Keratinocyte (primary cell): ENCODE measurements at regions not wholly inside any gene's neighbourhood (a gene's known extent, or its start where the extent isn't known, plus 50 kb on each side); places are given as distances from the start of the nearest gene placed in this dataset.

Experiments
- DNase-seq: peaks from one replicate; pipeline ENCODE4 v3.0.0-alpha.2; 2011; ENCODE audit warnings: low read depth, missing footprints, low spot score
- FAIRE-seq: peaks from 2 replicates; lab custom pipeline; 2011; peaks lifted over from hg19 to GRCh38; lab: Jason Lieb, UNC
- H2AFZ ChIP-seq: 2 replicates; pipeline ENCODE4 v1.6.0; 2012; ENCODE audit warnings: low read length, control low read depth, inconsistent platforms; ENCODE audit not compliant: control insufficient read depth
- H3K27ac ChIP-seq: 2 replicates; pipeline ENCODE4 v1.5.1; 2011; ENCODE audit warnings: low read length; ENCODE audit not compliant: control insufficient read depth, insufficient read depth
- H3K27me3 ChIP-seq: 3 replicates; pipeline ENCODE4 v1.6.0; 2011; ENCODE audit warnings: low read length; ENCODE audit not compliant: control insufficient read depth, insufficient read depth; ENCODE audit errors: extremely low read depth
- H3K36me3 ChIP-seq, 2 experiments: 2 replicates in 1 of 2; 3 replicates in 1 of 2; pipeline ENCODE4 v1.5.1; 2011; ENCODE audit warnings: low read length in 2 of 2, mild to moderate bottlenecking in 1 of 2; ENCODE audit not compliant: control insufficient read depth in 2 of 2, insufficient read depth in 2 of 2; ENCODE audit errors: extremely low read depth in 1 of 2
- H3K4me1 ChIP-seq: 3 replicates; pipeline ENCODE4 v1.5.1; 2011; ENCODE audit warnings: low read length; ENCODE audit not compliant: control insufficient read depth, insufficient read depth; ENCODE audit errors: extremely low read depth
- H3K4me2 ChIP-seq: 3 replicates; pipeline ENCODE4 v1.6.0; 2011; ENCODE audit warnings: low read depth, low read length; ENCODE audit not compliant: control insufficient read depth, insufficient read depth; ENCODE audit errors: extremely low read depth
- H3K4me3 ChIP-seq, 3 experiments: fragments of 200-600 bp in 1 of 3; sonication (generic) in 1 of 3; 2 replicates in 2 of 3; 3 replicates in 1 of 3; pipeline ENCODE4 v1.5.1; 2011 to 2016; ENCODE audit warnings: low read length in 3 of 3, mild to moderate bottlenecking in 3 of 3, control low read depth in 2 of 3, inconsistent platforms in 1 of 3, low read depth in 1 of 3, mixed read lengths in 1 of 3, mixed run types in 1 of 3, moderate library complexity in 1 of 3; ENCODE audit not compliant: control insufficient read depth in 2 of 3, insufficient read depth in 2 of 3; ENCODE audit errors: extremely low read depth in 1 of 3
- H3K79me2 ChIP-seq: 2 replicates; pipeline ENCODE4 v1.6.0; 2012; ENCODE audit warnings: low read length; ENCODE audit not compliant: control insufficient read depth, insufficient read depth
- H3K9ac ChIP-seq: 3 replicates; pipeline ENCODE4 v1.6.0; 2011; ENCODE audit warnings: low read length; ENCODE audit not compliant: control insufficient read depth, insufficient read depth; ENCODE audit errors: extremely low read depth
- H3K9me1 ChIP-seq: 3 replicates; pipeline ENCODE4 v1.6.0; 2011; ENCODE audit warnings: low read length; ENCODE audit not compliant: control insufficient read depth, insufficient read depth; ENCODE audit errors: extremely low read depth
- H3K9me3 ChIP-seq: 2 replicates; pipeline ENCODE4 v1.5.1; 2012; ENCODE audit warnings: low read depth, low read length; ENCODE audit not compliant: control insufficient read depth
- H4K20me1 ChIP-seq: 3 replicates; pipeline ENCODE4 v1.6.0; 2011; ENCODE audit warnings: low read length; ENCODE audit not compliant: control insufficient read depth, insufficient read depth; ENCODE audit errors: extremely low read depth
- EZH2 ChIP-seq: IDR thresholded peaks from one replicate; pipeline ENCODE4 v1.6.1; 2012; ENCODE audit warnings: inconsistent platforms, mild to moderate bottlenecking, low read length, moderate library complexity
- dilution Hi-C: fragments of 300-500 bp; cut with MboI; formaldehyde crosslinking; loops from one replicate; pipeline ENCODE4 v1.7.0; 2020; ENCODE audit warnings: low sequenced_read_pairs; ENCODE audit not compliant: extremely low pct_ligation_motif_present
- TF ChIP-seq, protein P1 (sequence below), 3 experiments: IDR thresholded peaks in 1 of 3; conservative IDR thresholded peaks in 1 of 3; optimal IDR thresholded peaks in 1 of 3; 2 replicates in 2 of 3; 3 replicates in 1 of 3; pipeline versions ENCODE3 to v1.5.1; 2011; ENCODE audit warnings: low read length in 3 of 3, mild to moderate bottlenecking in 3 of 3, moderate library complexity in 2 of 3, control low read depth in 1 of 3, inconsistent platforms in 1 of 3; ENCODE audit not compliant: insufficient read depth in 2 of 3; ENCODE audit errors: extremely low read depth in 1 of 3

DNA sequence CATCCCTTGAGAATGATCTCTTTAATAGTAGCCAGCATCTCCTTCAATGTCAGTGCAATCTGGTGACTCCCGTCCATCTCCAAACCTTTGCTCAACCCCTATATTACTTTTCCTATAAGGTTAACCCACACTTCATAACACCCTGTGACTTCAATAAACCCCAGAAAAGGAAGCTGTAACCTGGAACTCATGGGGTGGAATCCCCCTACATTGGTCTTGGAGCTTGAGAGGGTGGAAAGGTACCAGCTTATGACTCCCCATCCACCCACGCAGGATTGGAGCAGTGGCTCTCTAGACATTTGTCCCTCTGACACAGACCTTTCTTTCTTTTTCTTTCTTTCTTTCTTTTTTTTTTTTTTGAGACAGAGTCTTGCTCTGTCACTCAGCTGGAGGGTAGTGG lies 54.7 kb upstream of the ZFR start:
- FAIRE-seq (no peak), DNase-seq (no peak)
- Histone ChIP-seq H3K4me1 (no peaks in the 10 kb centered on the region), H3K9me3 (no peaks in the 10 kb centered on the region), H2AFZ (no peak overlapping the region), H3K27me3 (peaks cover 2% of the 10 kb centered on the region), H4K20me1 (no peaks in the 10 kb centered on the region), H3K9ac (no peak overlapping the region), H3K4me3 (no peak overlapping the region), H3K9me1 (no peaks in the 10 kb centered on the region), H3K27ac (no peak overlapping the region), H3K4me2 (no peak overlapping the region), H3K36me3 (no peaks in the 10 kb centered on the region), H3K79me2 (no peaks in the 10 kb centered on the region)
- dilution Hi-C loops: no loop called here
- TF ChIP-seq, protein P1, sequence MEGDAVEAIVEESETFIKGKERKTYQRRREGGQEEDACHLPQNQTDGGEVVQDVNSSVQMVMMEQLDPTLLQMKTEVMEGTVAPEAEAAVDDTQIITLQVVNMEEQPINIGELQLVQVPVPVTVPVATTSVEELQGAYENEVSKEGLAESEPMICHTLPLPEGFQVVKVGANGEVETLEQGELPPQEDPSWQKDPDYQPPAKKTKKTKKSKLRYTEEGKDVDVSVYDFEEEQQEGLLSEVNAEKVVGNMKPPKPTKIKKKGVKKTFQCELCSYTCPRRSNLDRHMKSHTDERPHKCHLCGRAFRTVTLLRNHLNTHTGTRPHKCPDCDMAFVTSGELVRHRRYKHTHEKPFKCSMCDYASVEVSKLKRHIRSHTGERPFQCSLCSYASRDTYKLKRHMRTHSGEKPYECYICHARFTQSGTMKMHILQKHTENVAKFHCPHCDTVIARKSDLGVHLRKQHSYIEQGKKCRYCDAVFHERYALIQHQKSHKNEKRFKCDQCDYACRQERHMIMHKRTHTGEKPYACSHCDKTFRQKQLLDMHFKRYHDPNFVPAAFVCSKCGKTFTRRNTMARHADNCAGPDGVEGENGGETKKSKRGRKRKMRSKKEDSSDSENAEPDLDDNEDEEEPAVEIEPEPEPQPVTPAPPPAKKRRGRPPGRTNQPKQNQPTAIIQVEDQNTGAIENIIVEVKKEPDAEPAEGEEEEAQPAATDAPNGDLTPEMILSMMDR (optimal IDR thresholded peaks at IDR 0.05 in 1 of 3, IDR thresholded peaks at IDR 0.05 in 1 of 3, conservative IDR thresholded peaks at IDR 0.05 in 1 of 3; ENCODE audit: extremely low read depth in 1 of 3, insufficient read depth in 2 of 3, low read length in 3 of 3): no peak
- TF ChIP-seq EZH2: no peak

GRCh38 chr5:32498484-32498883 lies 53.9 kb upstream of the ZFR start:
- Histone ChIP-seq H3K4me1 (no peaks in the 10 kb centered on the region), H3K79me2 (no peaks in the 10 kb centered on the region), H3K9ac (no peak overlapping the region), H3K36me3 (no peaks in the 10 kb centered on the region), H2AFZ (no peak overlapping the region), H3K4me2 (no peak overlapping the region), H3K4me3 (no peak overlapping the region), H4K20me1 (no peaks in the 10 kb centered on the region), H3K9me3 (no peaks in the 10 kb centered on the region), H3K27me3 (peaks cover 2% of the 10 kb centered on the region), H3K27ac (no peak overlapping the region), H3K9me1 (no peaks in the 10 kb centered on the region)
- FAIRE-seq: no peak
- no peak for DNase-seq
- no peak for TF ChIP-seq EZH2
- TF ChIP-seq, protein P1 (optimal IDR thresholded peaks at IDR 0.05 in 1 of 3, IDR thresholded peaks at IDR 0.05 in 1 of 3, conservative IDR thresholded peaks at IDR 0.05 in 1 of 3; ENCODE audit: extremely low read depth in 1 of 3, insufficient read depth in 2 of 3, low read length in 3 of 3): no peak
- dilution Hi-C loops: no loop called here
